ENCODE measurements at regions not wholly inside any gene's neighbourhood (a gene's known extent, or its start where the extent isn't known, plus 50 kb on each side); places are given as distances from the start of the nearest gene placed in this dataset.
"Not testable (repeated sequence)": the region's sequence is repeated elsewhere in the genome, so short reads cannot be mapped to it uniquely, and the experiment has no call there.

DNA sequence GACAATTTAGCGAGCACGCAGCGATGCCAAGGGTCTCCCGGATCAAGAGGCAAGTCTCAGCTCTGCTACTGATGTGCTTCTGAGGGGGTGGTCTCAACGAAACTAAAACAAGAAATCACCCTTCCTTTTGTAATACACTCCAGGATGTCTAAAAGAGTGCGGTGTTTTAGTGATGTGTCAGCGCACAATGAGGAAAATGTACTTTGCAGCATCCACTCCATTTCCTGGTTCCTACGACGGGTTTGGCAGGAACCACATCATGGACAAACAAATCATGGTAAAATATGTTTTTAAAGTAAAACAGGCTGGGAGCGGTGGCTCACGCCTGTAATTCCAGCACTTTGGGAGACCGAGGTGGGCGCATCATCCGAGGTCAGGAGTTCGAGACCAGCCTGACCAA, 154.0 kb upstream of the TSC22D1 start:
- intact Hi-C loops (cut with DNase I; ENCODE audit: low total_unique reads) = no loop called here
- Histone ChIP-seq H3K36me3 (no peaks in the 10 kb centered on the region), H3K4me3 (no peak overlapping the region), H3K27me3 (replicated peaks in 1 of 7) (no peaks in the 10 kb centered on the region), H3K27ac (no peak overlapping the region), H3K4me1 (no peaks in the 10 kb centered on the region), H3K9me3 (no peaks in the 10 kb centered on the region)
- DNase-seq = no peak
- TF ChIP-seq POLR2A (IDR thresholded peaks at IDR 0.05) = no peak
- TF ChIP-seq POLR2AphosphoS5 (IDR thresholded peaks at IDR 0.05) = no peak
- no peak for TF ChIP-seq CTCF (IDR thresholded peaks at IDR 0.05 in 8 of 11, conservative IDR thresholded peaks at IDR 0.05 in 3 of 11)
- 86 to 93% (median 86%) methylated on average over 15 of the region's 15 CpGs for WGBS, 5 donors

GRCh38 chr13:44727591-44727990, 151.5 kb upstream of the TSC22D1 start:
- H3K4me1 ChIP-seq; H3K9me3 ChIP-seq; H3K36me3 ChIP-seq; DNase-seq; intact Hi-C loops (cut with DNase I; ENCODE audit: low total_unique reads); H3K27ac ChIP-seq; H3K27me3 ChIP-seq (replicated peaks in 1 of 7); H3K4me3 ChIP-seq: not testable (repeated sequence)
- 84 to 93% (median 87%) methylated on average over 7 of the region's 7 CpGs for WGBS, 5 donors

- H3K36me3 ChIP-seq = no peaks in the 10 kb centered on the region
- 73 to 92% (median 78%) methylated on average over 6 of the region's 6 CpGs for WGBS, 5 donors
- no peak overlapping the region for H3K4me3 ChIP-seq
- H3K9me3 ChIP-seq = peaks cover 0 to 16% (median 3%) of the 10 kb centered on the region in 8 donors
- DNase-seq = no peak
- H3K27ac ChIP-seq = no peak overlapping the region
- intact Hi-C loops (cut with DNase I; ENCODE audit: low total_unique reads) = no loop called here
- TF ChIP-seq CTCF (IDR thresholded peaks at IDR 0.05 in 8 of 11, conservative IDR thresholded peaks at IDR 0.05 in 3 of 11) (no peak), POLR2A (IDR thresholded peaks at IDR 0.05) (no peak), POLR2AphosphoS5 (IDR thresholded peaks at IDR 0.05) (no peak)
- no peaks in the 10 kb centered on the region for H3K27me3 ChIP-seq (replicated peaks in 1 of 7)
- H3K4me1 ChIP-seq = no peaks in the 10 kb centered on the region
Observed at GRCh38 chr13:44726778-44727177, 150.6 kb upstream of the TSC22D1 start.

DNA sequence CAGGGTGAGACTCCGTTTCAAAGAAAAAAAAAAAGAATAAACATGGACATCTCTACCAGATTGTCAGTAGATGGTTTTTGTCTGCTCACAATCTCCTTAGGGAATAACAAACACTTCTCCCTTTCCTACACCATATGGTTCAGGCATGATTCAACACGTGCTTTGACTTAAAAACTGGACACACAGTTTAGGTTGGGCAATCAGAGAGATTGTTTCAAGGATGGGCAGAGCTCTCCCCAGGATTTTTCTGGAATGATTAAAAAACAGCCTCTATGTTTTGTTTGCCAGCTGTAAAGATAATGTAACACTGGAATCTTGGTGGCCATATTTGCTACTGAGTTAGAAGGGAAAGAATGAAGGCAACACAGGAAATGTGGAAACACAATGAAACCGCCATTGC, 150.1 kb upstream of the TSC22D1 start:
- Histone ChIP-seq H3K4me3 (no peak overlapping the region), H3K27me3 (replicated peaks in 1 of 7) (no peaks in the 10 kb centered on the region), H3K36me3 (no peaks in the 10 kb centered on the region), H3K27ac (no peak overlapping the region), H3K4me1 (no peaks in the 10 kb centered on the region), H3K9me3 (peaks cover 0 to 16% (median 3%) of the 10 kb centered on the region in 8 donors)
- intact Hi-C loops (cut with DNase I; ENCODE audit: low total_unique reads) = no loop called here
- DNase-seq = no peak
- TF ChIP-seq CTCF (IDR thresholded peaks at IDR 0.05 in 8 of 11, conservative IDR thresholded peaks at IDR 0.05 in 3 of 11) (no peak), POLR2AphosphoS5 (IDR thresholded peaks at IDR 0.05) (no peak)
- WGBS, 5 donors = 74 to 87% (median 78%) methylated on average over 3 of the region's 3 CpGs

All from spleen (tissue), 11 donors.